ENCODE measurements at regions not wholly inside any gene's neighbourhood (a gene's known extent, or its start where the extent isn't known, plus 50 kb on each side); places are given as distances from the start of the nearest gene placed in this dataset.

DNA sequence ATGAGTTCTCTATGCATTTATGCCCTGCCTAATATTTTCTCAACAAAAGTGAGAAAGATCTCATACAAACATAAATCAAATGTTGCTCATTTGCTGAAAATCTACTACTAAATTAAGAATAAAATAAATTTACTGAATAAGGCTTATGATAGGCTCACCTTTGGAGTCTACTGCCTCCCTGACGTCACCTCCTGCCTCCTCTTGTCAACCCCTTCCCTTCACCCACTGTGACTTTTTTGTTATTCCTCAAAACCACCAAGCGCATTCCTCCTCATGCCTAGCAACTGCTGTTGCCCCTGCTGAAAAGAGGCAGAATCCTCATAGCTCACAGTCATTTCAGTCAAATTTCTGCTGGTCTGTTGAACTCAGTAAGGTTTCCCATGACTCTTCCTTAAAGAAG lies 2422.2 kb downstream of the TP53TG3F start:
- no peak for TF ChIP-seq POLR2AphosphoS5 (IDR thresholded peaks at IDR 0.05; ENCODE audit: control insufficient read depth, insufficient read depth, low read depth, low read length)
- no peak for TF ChIP-seq SRF (CRISPR knock-in tag; IDR thresholded peaks at IDR 0.05)
- no peak for TF ChIP-seq FOXA3 (CRISPR knock-in tag; conservative IDR thresholded peaks at IDR 0.05 in 1 of 2, IDR thresholded peaks at IDR 0.05 in 1 of 2)

All from K562 (cell line).